ENCODE measurements at regions not wholly inside any gene's neighbourhood (a gene's known extent, or its start where the extent isn't known, plus 50 kb on each side); places are given as distances from the start of the nearest gene placed in this dataset.
"Not testable (repeated sequence)": the region's sequence is repeated elsewhere in the genome, so short reads cannot be mapped to it uniquely, and the experiment has no call there.

DNA sequence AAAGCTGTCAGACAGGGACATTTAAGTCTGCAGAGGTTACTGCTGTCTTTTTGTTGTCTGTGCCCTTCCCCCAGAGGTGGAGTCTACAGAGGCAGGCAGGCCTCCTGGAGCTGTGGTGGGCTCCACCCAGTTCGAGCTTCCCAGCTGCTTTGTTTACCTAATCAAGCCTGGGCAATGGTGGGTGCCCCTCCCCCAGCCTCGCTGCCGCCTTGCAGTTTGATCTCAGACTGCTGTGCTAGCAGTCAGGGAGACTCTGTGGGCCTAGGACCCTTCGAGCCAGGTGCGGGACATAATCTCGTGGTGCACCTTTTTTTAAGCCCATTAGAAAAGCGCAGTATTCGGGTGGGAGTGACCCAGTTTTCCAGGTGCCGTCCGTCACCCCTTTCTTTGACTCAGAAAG is 384.2 kb upstream of the SYNCRIP start:
- TF ChIP-seq, protein P1, sequence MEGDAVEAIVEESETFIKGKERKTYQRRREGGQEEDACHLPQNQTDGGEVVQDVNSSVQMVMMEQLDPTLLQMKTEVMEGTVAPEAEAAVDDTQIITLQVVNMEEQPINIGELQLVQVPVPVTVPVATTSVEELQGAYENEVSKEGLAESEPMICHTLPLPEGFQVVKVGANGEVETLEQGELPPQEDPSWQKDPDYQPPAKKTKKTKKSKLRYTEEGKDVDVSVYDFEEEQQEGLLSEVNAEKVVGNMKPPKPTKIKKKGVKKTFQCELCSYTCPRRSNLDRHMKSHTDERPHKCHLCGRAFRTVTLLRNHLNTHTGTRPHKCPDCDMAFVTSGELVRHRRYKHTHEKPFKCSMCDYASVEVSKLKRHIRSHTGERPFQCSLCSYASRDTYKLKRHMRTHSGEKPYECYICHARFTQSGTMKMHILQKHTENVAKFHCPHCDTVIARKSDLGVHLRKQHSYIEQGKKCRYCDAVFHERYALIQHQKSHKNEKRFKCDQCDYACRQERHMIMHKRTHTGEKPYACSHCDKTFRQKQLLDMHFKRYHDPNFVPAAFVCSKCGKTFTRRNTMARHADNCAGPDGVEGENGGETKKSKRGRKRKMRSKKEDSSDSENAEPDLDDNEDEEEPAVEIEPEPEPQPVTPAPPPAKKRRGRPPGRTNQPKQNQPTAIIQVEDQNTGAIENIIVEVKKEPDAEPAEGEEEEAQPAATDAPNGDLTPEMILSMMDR (conservative IDR thresholded peaks at IDR 0.05; ENCODE audit: low read length), result not testable (repeated sequence)
- not testable (repeated sequence) for TF ChIP-seq EZH2phosphoT487 (IDR thresholded peaks at IDR 0.05; ENCODE audit: borderline replicate concordance, low read depth, low read length)

All from OCI-LY7 (cell line).